ENCODE measurements at regions not wholly inside any gene's neighbourhood (a gene's known extent, or its start where the extent isn't known, plus 50 kb on each side); places are given as distances from the start of the nearest gene placed in this dataset.

GRCh38 chr9:86471171-86471815 is 117.1 kb upstream of the TUT7 start (continued):
- TF ChIP-seq RAD21 (CRISPR knock-in tag; conservative IDR thresholded peaks at IDR 0.05 in 1 of 2, IDR thresholded peaks at IDR 0.05 in 1 of 2) (no peak), PHF8 (IDR thresholded peaks at IDR 0.05; ENCODE audit: borderline replicate concordance, low read length) (no peak), MTA3 (IDR thresholded peaks at IDR 0.05; ENCODE audit: borderline replicate concordance) (no peak), ZNF551 (CRISPR knock-in tag; IDR thresholded peaks at IDR 0.05) (no peak), IFI16 (CRISPR knock-in tag; IDR thresholded peaks at IDR 0.05) (no peak), HNRNPLL (IDR thresholded peaks at IDR 0.05; ENCODE audit: low read depth, low read length, poor library complexity, severe bottlenecking) (no peak)

GRCh38 chr9:86470326-86470725 is 116.1 kb upstream of the TUT7 start:
- TF ChIP-seq ELK1 (CRISPR knock-in tag; IDR thresholded peaks at IDR 0.05), result no peak
- no peak for TF ChIP-seq WHSC1 (IDR thresholded peaks at IDR 0.05; ENCODE audit: low read length)
- TF ChIP-seq SRSF7 (optimal IDR thresholded peaks at IDR 0.05; ENCODE audit: low read depth, low read length), result no peak
- TF ChIP-seq IRF1 (CRISPR knock-in tag; IDR thresholded peaks at IDR 0.05; ENCODE audit: borderline replicate concordance), result no peak
- TF ChIP-seq SREBF1 (IDR thresholded peaks at IDR 0.05; ENCODE audit: borderline replicate concordance, low read depth, low read length), result no peak
- no peak for TF ChIP-seq MAFK (IDR thresholded peaks at IDR 0.05; ENCODE audit: low read length)
- TF ChIP-seq TFE3 (CRISPR knock-in tag; IDR thresholded peaks at IDR 0.05), result no peak
- TF ChIP-seq KLF1 (tag; IDR thresholded peaks at IDR 0.05), result no peak
- no peak for TF ChIP-seq ZSCAN29 (IDR thresholded peaks at IDR 0.05)
- TF ChIP-seq CBFA2T2 (conservative IDR thresholded peaks at IDR 0.05), result no peak
- 0% methylated on average over 1 of the region's 1 CpG for WGBS (ENCODE audit: insufficient coverage, low coverage, missing lambda C conversion rate)
- FAIRE-seq (no peak), ATAC-seq (no peak), DNase-seq (ENCODE audit: extremely low read depth in 1 of 4, low spot score in 3 of 4) (no peak)
- no peaks in the 10 kb centered on the region for H3K4me1 ChIP-seq (replicated peaks in 1 of 2; ENCODE audit: control insufficient read depth in 2 of 2, insufficient read depth in 2 of 2, low read length in 2 of 2)
- no peaks in the 10 kb centered on the region for H3K36me3 ChIP-seq (ENCODE audit: control insufficient read depth, insufficient read depth, low read length)
- CTCF ChIA-PET (ENCODE audit: low intra/inter-chr PET ratio), result no interaction called here
- in situ Hi-C loops (cut with MboI) (no loop called here), intact Hi-C loops (cut with micrococcal nuclease) (no loop called here)
- no TSS peak for BruUV-seq (replicated peaks)
- no peaks in the 10 kb centered on the region for H3K9me3 ChIP-seq (replicated peaks; ENCODE audit: control insufficient read depth, insufficient read depth, low read depth, low read length)
- no peaks in the 10 kb centered on the region for H3K27me3 ChIP-seq (ENCODE audit: control insufficient read depth in 2 of 2, insufficient read depth in 2 of 2, low read length in 2 of 2)
- H3K9me1 ChIP-seq (ENCODE audit: control insufficient read depth, insufficient read depth, low read length), result no peaks in the 10 kb centered on the region
- no peak overlapping the region for H2AFZ ChIP-seq (ENCODE audit: low read depth, low read length)
- H3K27ac ChIP-seq (ENCODE audit: extremely low read depth, low read depth, low read length), result no peak overlapping the region
- no peak overlapping the region for H3K9ac ChIP-seq (ENCODE audit: insufficient read depth in 1 of 2, low read depth in 2 of 2, low read length in 2 of 2)
- H3K79me2 ChIP-seq (ENCODE audit: control insufficient read depth, insufficient read depth, low read length), result no peaks in the 10 kb centered on the region
- POLR2A ChIA-PET, result no interaction called here
- no peak overlapping the region for H3K4me3 ChIP-seq
- H3K4me2 ChIP-seq (ENCODE audit: insufficient read depth, low read length), result no peak overlapping the region
- H4K20me1 ChIP-seq (replicated peaks; ENCODE audit: control insufficient read depth, insufficient read depth, low read length), result no peaks in the 10 kb centered on the region

All from K562 (cell line).